ENCODE measurements at regions not wholly inside any gene's neighbourhood (a gene's known extent, or its start where the extent isn't known, plus 50 kb on each side); places are given as distances from the start of the nearest gene placed in this dataset.

GRCh38 chr9:134522502-134522848 is 119.1 kb upstream of the COL5A1 start:
- no peak for TF ChIP-seq TAF1 (IDR thresholded peaks at IDR 0.05; ENCODE audit: borderline replicate concordance, insufficient read depth, low read length)
- TF ChIP-seq, protein P1, sequence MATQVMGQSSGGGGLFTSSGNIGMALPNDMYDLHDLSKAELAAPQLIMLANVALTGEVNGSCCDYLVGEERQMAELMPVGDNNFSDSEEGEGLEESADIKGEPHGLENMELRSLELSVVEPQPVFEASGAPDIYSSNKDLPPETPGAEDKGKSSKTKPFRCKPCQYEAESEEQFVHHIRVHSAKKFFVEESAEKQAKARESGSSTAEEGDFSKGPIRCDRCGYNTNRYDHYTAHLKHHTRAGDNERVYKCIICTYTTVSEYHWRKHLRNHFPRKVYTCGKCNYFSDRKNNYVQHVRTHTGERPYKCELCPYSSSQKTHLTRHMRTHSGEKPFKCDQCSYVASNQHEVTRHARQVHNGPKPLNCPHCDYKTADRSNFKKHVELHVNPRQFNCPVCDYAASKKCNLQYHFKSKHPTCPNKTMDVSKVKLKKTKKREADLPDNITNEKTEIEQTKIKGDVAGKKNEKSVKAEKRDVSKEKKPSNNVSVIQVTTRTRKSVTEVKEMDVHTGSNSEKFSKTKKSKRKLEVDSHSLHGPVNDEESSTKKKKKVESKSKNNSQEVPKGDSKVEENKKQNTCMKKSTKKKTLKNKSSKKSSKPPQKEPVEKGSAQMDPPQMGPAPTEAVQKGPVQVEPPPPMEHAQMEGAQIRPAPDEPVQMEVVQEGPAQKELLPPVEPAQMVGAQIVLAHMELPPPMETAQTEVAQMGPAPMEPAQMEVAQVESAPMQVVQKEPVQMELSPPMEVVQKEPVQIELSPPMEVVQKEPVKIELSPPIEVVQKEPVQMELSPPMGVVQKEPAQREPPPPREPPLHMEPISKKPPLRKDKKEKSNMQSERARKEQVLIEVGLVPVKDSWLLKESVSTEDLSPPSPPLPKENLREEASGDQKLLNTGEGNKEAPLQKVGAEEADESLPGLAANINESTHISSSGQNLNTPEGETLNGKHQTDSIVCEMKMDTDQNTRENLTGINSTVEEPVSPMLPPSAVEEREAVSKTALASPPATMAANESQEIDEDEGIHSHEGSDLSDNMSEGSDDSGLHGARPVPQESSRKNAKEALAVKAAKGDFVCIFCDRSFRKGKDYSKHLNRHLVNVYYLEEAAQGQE (IDR thresholded peaks at IDR 0.05; ENCODE audit: insufficient read depth in 1 of 2, low read depth in 2 of 2, low read length in 2 of 2), result no peak
- no peak for TF ChIP-seq POLR2AphosphoS5 (IDR thresholded peaks at IDR 0.05; ENCODE audit: low read depth, low read length)
- TF ChIP-seq FOXP2 (optimal IDR thresholded peaks at IDR 0.05; ENCODE audit: borderline replicate concordance, extremely low read depth, extremely low read length, insufficient read depth), result no peak
- no peak for TF ChIP-seq SIN3A (IDR thresholded peaks at IDR 0.05; ENCODE audit: borderline replicate concordance, insufficient read depth, low read length)

- TF ChIP-seq, protein P1 (IDR thresholded peaks at IDR 0.05; ENCODE audit: insufficient read depth in 1 of 2, low read depth in 2 of 2, low read length in 2 of 2), result no peak
These were observed 118.6 kb upstream of the COL5A1 start for GRCh38 chr9:134522976-134523375.

GRCh38 chr9:134525070-134525815 is 116.4 kb upstream of the COL5A1 start:
- TF ChIP-seq FOXP2 (optimal IDR thresholded peaks at IDR 0.05; ENCODE audit: borderline replicate concordance, extremely low read depth, extremely low read length, insufficient read depth), result no peak
- no peak for TF ChIP-seq SIN3A (IDR thresholded peaks at IDR 0.05; ENCODE audit: borderline replicate concordance, insufficient read depth, low read length)
- TF ChIP-seq POLR2AphosphoS5 (IDR thresholded peaks at IDR 0.05; ENCODE audit: low read depth, low read length), result no peak

DNA sequence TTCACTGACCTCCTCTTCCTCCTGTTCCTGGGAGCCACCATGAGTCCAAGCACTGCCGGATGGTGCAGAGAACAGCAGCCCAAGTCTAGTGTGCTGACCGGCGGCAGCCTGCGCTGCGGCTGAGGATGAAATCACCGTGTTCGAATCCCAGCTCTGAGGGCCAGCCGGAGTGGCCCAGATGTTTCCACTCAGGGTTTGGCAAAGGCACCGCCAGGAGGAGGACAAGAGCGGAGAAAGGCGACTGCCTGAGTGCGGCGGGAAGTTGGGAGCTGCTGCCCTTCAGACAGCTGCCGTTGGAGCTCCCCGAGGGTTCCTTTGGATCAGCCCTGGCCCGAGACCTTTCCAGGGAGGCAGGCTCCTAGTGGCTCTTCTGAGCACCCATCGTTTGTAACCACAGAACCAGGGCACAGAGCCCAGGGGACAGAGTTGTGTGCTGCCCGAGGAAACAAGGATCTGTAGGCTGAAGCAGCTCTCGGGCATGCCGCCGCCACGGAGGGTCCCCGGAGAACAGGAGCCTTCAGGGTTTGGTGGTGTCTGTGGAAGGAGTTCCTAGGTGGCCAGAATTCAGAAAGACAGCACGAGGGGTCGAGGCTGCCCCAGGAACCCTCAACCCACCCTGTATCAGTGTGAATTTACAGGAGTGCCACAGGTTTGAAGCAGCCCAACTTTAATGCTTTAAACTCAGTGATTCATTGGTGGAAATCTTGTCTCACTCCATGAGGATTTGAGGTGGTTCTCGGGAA is 115.6 kb upstream of the COL5A1 start:
- no peak for TF ChIP-seq FOXP2 (optimal IDR thresholded peaks at IDR 0.05; ENCODE audit: borderline replicate concordance, extremely low read depth, extremely low read length, insufficient read depth)
- TF ChIP-seq, protein P1 (IDR thresholded peaks at IDR 0.05; ENCODE audit: insufficient read depth in 1 of 2, low read depth in 2 of 2, low read length in 2 of 2), result no peak
- no peak for TF ChIP-seq SIN3A (IDR thresholded peaks at IDR 0.05; ENCODE audit: borderline replicate concordance, insufficient read depth, low read length)
- TF ChIP-seq POLR2AphosphoS5 (IDR thresholded peaks at IDR 0.05; ENCODE audit: low read depth, low read length), result no peak
- TF ChIP-seq TAF1 (IDR thresholded peaks at IDR 0.05; ENCODE audit: borderline replicate concordance, insufficient read depth, low read length), result no peak

- TF ChIP-seq TAF1 (IDR thresholded peaks at IDR 0.05; ENCODE audit: borderline replicate concordance, insufficient read depth, low read length) (no peak), FOXP2 (optimal IDR thresholded peaks at IDR 0.05; ENCODE audit: borderline replicate concordance, extremely low read depth, extremely low read length, insufficient read depth) (no peak), SIN3A (IDR thresholded peaks at IDR 0.05; ENCODE audit: borderline replicate concordance, insufficient read depth, low read length) (no peak), POLR2AphosphoS5 (IDR thresholded peaks at IDR 0.05; ENCODE audit: low read depth, low read length) (no peak)
- TF ChIP-seq, protein P1 (IDR thresholded peaks at IDR 0.05; ENCODE audit: insufficient read depth in 1 of 2, low read depth in 2 of 2, low read length in 2 of 2), result no peak
These were observed 114.8 kb upstream of the COL5A1 start for GRCh38 chr9:134526584-134527477.

All from PFSK-1 (cell line).